ENCODE measurements at regions not wholly inside any gene's neighbourhood (a gene's known extent, or its start where the extent isn't known, plus 50 kb on each side); places are given as distances from the start of the nearest gene placed in this dataset.

- H3K36me3 ChIP-seq (ENCODE audit: control insufficient read depth in 2 of 4, insufficient read depth in 4 of 4, low read length in 3 of 4): no peaks in the 10 kb centered on the region
- H4K20me1 ChIP-seq (replicated peaks in 1 of 2; ENCODE audit: control insufficient read depth in 1 of 2, insufficient read depth in 2 of 2, low read length in 2 of 2): no peaks in the 10 kb centered on the region
- no peak overlapping the region for H3K4ac ChIP-seq (replicated peaks; ENCODE audit: insufficient read length, low read depth, low read length)
- TF ChIP-seq POLR2A (IDR thresholded peaks at IDR 0.05; ENCODE audit: control extremely low read depth in 1 of 2, low read depth in 2 of 2, low read length in 2 of 2) (no peak), RNF2 (IDR thresholded peaks at IDR 0.05; ENCODE audit: borderline replicate concordance, low read depth, low read length, missing control alignments, poor library complexity, severe bottlenecking) (no peak), TAF1 (IDR thresholded peaks at IDR 0.05; ENCODE audit: low read depth, low read length) (no peak), CHD1 (IDR thresholded peaks at IDR 0.05; ENCODE audit: low read depth, low read length) (no peak), SP4 (IDR thresholded peaks at IDR 0.05; ENCODE audit: low read length) (no peak), ATF3 (IDR thresholded peaks at IDR 0.05; ENCODE audit: insufficient read depth, low read depth, low read length) (no peak), PHF8 (conservative IDR thresholded peaks at IDR 0.05; ENCODE audit: low read depth, low read length) (no peak)
- DNase-seq (ENCODE audit: low read depth in 1 of 2, low spot score in 2 of 2) (no peak), FAIRE-seq (no peak)
- POLR2A ChIA-PET (ENCODE audit: partially characterized antibody): no interaction called here
- H3K27me3 ChIP-seq (replicated peaks in 1 of 4; ENCODE audit: control insufficient read depth in 3 of 4, extremely low read depth in 1 of 4, insufficient read depth in 3 of 4, low read length in 3 of 4): no peaks in the 10 kb centered on the region
- CTCF ChIA-PET (ENCODE audit: partially characterized antibody): no interaction called here
- no peak overlapping the region for H2BK20ac ChIP-seq (ENCODE audit: low read length)
- no peak overlapping the region for H2BK5ac ChIP-seq (ENCODE audit: low read depth, low read length)
- no peak overlapping the region for H3K4me3 ChIP-seq (ENCODE audit: extremely low read depth in 1 of 4, insufficient read depth in 2 of 4, low read depth in 3 of 4, low read length in 4 of 4)
- H3K79me1 ChIP-seq (ENCODE audit: low read depth, low read length): no peaks in the 10 kb centered on the region
- no peak overlapping the region for H2AFZ ChIP-seq (ENCODE audit: low read length)
- H3K14ac ChIP-seq (ENCODE audit: insufficient read length): no peak overlapping the region
- no peak overlapping the region for H4K5ac ChIP-seq (ENCODE audit: insufficient read length, low read depth, low read length)
- no peak overlapping the region for H3K23ac ChIP-seq (ENCODE audit: insufficient read length)
- H3K9me3 ChIP-seq (ENCODE audit: insufficient read depth in 2 of 2, low read depth in 1 of 2, low read length in 1 of 2): no peaks in the 10 kb centered on the region
- no peak overlapping the region for H3K4me2 ChIP-seq (ENCODE audit: insufficient read depth in 1 of 2, low read depth in 2 of 2, low read length in 2 of 2)
- H3K18ac ChIP-seq (ENCODE audit: extremely low read depth, low read length): no peak overlapping the region
- no peak overlapping the region for H4K91ac ChIP-seq (replicated peaks; ENCODE audit: insufficient read length, low read length)
- no peak overlapping the region for H4K8ac ChIP-seq (ENCODE audit: extremely low read depth, insufficient read depth, low read length)
- no peaks in the 10 kb centered on the region for H3K23me2 ChIP-seq (ENCODE audit: low read depth, low read length)
- no peaks in the 10 kb centered on the region for H3K79me2 ChIP-seq (ENCODE audit: control insufficient read depth in 1 of 2, insufficient read depth in 2 of 2, low read length in 2 of 2)
- H2BK120ac ChIP-seq (replicated peaks; ENCODE audit: low read depth, low read length): no peak overlapping the region
- H3K27ac ChIP-seq (ENCODE audit: low read depth, low read length): no peak overlapping the region
- H2BK15ac ChIP-seq (ENCODE audit: low read length): no peak overlapping the region
- H3K9ac ChIP-seq (replicated peaks in 1 of 4; ENCODE audit: extremely low read depth in 1 of 4, low read depth in 3 of 4, low read length in 3 of 4): no peak overlapping the region
- no peak overlapping the region for H2AK5ac ChIP-seq (ENCODE audit: low read depth, low read length)
- H3K56ac ChIP-seq (replicated peaks; ENCODE audit: insufficient read length, low read depth, low read length): no peak overlapping the region
- no peaks in the 10 kb centered on the region for H3K4me1 ChIP-seq (replicated peaks in 1 of 4; ENCODE audit: control insufficient read depth in 3 of 4, insufficient read depth in 4 of 4, low read length in 3 of 4)
- H2BK12ac ChIP-seq (ENCODE audit: low read depth, low read length): no peak overlapping the region
These were observed 369.4 kb downstream of the INHBA start for GRCh38 chr7:41333511-41333910.
